ENCODE measurements at regions not wholly inside any gene's neighbourhood (a gene's known extent, or its start where the extent isn't known, plus 50 kb on each side); places are given as distances from the start of the nearest gene placed in this dataset.

DNA sequence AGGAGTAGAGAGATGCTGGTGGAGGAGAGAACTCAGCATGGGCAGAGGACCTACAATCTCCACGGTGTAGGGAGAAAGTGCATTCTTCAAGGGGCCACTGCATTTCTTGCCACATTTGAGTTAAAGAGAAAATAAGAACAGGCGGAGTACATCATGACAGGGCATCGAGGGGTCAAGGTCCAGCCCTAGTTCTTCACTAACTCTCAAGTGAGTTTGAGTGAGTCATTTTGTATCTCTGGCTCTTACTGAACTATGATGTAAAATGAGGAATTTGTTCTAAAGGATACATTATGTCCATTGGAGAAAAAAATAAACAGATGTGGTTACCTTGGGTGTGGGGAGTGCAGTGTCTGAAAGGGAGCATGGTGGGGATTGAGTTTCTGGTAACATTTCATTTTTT, 182.9 kb downstream of the XPNPEP1 start:
- TF ChIP-seq, protein P1, sequence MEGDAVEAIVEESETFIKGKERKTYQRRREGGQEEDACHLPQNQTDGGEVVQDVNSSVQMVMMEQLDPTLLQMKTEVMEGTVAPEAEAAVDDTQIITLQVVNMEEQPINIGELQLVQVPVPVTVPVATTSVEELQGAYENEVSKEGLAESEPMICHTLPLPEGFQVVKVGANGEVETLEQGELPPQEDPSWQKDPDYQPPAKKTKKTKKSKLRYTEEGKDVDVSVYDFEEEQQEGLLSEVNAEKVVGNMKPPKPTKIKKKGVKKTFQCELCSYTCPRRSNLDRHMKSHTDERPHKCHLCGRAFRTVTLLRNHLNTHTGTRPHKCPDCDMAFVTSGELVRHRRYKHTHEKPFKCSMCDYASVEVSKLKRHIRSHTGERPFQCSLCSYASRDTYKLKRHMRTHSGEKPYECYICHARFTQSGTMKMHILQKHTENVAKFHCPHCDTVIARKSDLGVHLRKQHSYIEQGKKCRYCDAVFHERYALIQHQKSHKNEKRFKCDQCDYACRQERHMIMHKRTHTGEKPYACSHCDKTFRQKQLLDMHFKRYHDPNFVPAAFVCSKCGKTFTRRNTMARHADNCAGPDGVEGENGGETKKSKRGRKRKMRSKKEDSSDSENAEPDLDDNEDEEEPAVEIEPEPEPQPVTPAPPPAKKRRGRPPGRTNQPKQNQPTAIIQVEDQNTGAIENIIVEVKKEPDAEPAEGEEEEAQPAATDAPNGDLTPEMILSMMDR (conservative IDR thresholded peaks at IDR 0.05; ENCODE audit: low read depth, low read length): no peak
- no peak for TF ChIP-seq EZH2 (IDR thresholded peaks at IDR 0.05; ENCODE audit: low read length, unreplicated experiment)
